Panc1 (cell line): ENCODE measurements at regions not wholly inside any gene's neighbourhood (a gene's known extent, or its start where the extent isn't known, plus 50 kb on each side); places are given as distances from the start of the nearest gene placed in this dataset.

ENCODE experiments used
- CTCF ChIP-seq: fragments of 450-650 bp; IDR thresholded peaks from 2 replicates; pipeline ENCODE4 v1.5.1; 2017; ENCODE audit warnings: mild to moderate bottlenecking
- POLR2AphosphoS5 ChIP-seq: IDR thresholded peaks from 2 replicates; pipeline ENCODE4 v1.6.1; 2012; ENCODE audit warnings: mild to moderate bottlenecking, low read depth, low read length, moderate library complexity
- SIN3A ChIP-seq: IDR thresholded peaks from 2 replicates; pipeline ENCODE4 v1.6.1; 2012; ENCODE audit warnings: low read depth, mild to moderate bottlenecking, low read length, moderate library complexity, borderline replicate concordance; ENCODE audit not compliant: insufficient read depth

- TF ChIP-seq CTCF (no peak), SIN3A (no peak), POLR2AphosphoS5 (no peak)
These were observed 487.1 kb upstream of the CNTN3 start for GRCh38 chr3:75101329-75102147.
